ENCODE measurements at regions not wholly inside any gene's neighbourhood (a gene's known extent, or its start where the extent isn't known, plus 50 kb on each side); places are given as distances from the start of the nearest gene placed in this dataset.

- Histone ChIP-seq H3K27me3 (no peaks in the 10 kb centered on the region), H3K27ac (no peak overlapping the region), H3K36me3 (no peaks in the 10 kb centered on the region), H3K4me1 (peaks cover 0 to 13% (median 10%) of the 10 kb centered on the region in 4 donors), H3K4me3 (no peak overlapping the region), H3K9me3 (no peaks in the 10 kb centered on the region)
- TF ChIP-seq POLR2AphosphoS5 (IDR thresholded peaks at IDR 0.05) (no peak), EP300 (IDR thresholded peaks at IDR 0.05) (no peak), POLR2A (IDR thresholded peaks at IDR 0.05) (no peak), CTCF (IDR thresholded peaks at IDR 0.05) (no peak)
- 85 to 93% (median 88%) methylated on average over 14 of the region's 14 CpGs for WGBS, 5 donors
- intact Hi-C loops (cut with DNase I; ENCODE audit: low total_unique reads), result no loop called here
- no peak for DNase-seq
These were observed 52.8 kb upstream of the HNRNPU start for GRCh38 chr1:244917073-244917670.

- intact Hi-C loops (cut with DNase I; ENCODE audit: low total_unique reads), result no loop called here
- Histone ChIP-seq H3K9me3 (no peaks in the 10 kb centered on the region), H3K36me3 (no peaks in the 10 kb centered on the region), H3K4me1 (peaks cover 0 to 13% (median 10%) of the 10 kb centered on the region in 4 donors), H3K27ac (no peak overlapping the region), H3K4me3 (no peak overlapping the region), H3K27me3 (no peaks in the 10 kb centered on the region)
- TF ChIP-seq CTCF (IDR thresholded peaks at IDR 0.05) (no peak), POLR2A (IDR thresholded peaks at IDR 0.05) (no peak), POLR2AphosphoS5 (IDR thresholded peaks at IDR 0.05) (no peak), EP300 (IDR thresholded peaks at IDR 0.05) (no peak)
- 68 to 83% (median 79%) methylated on average over 7 of the region's 7 CpGs for WGBS, 5 donors
- DNase-seq, result no peak
These were observed 51.4 kb upstream of the HNRNPU start for GRCh38 chr1:244915736-244916135.

- H3K4me3 ChIP-seq, result no peak overlapping the region
- no peaks in the 10 kb centered on the region for H3K9me3 ChIP-seq
- TF ChIP-seq CTCF (IDR thresholded peaks at IDR 0.05) (no peak), POLR2AphosphoS5 (IDR thresholded peaks at IDR 0.05) (no peak), POLR2A (IDR thresholded peaks at IDR 0.05) (no peak), EP300 (IDR thresholded peaks at IDR 0.05) (no peak)
- H3K36me3 ChIP-seq, result no peaks in the 10 kb centered on the region
- no peak for DNase-seq
- 85 to 93% (median 88%) methylated on average over 4 of the region's 4 CpGs for whole genome bisulfite sequencing, 5 donors
- H3K27me3 ChIP-seq, result no peaks in the 10 kb centered on the region
- peaks cover 0 to 13% (median 10%) of the 10 kb centered on the region in 4 donors for H3K4me1 ChIP-seq
- intact Hi-C loops (cut with DNase I; ENCODE audit: low total_unique reads), result no loop called here
- H3K27ac ChIP-seq, result no peak overlapping the region
These were observed 50.4 kb upstream of the HNRNPU start for GRCh38 chr1:244914761-244915160.

Small RNA genes lying in the stretch of these regions (small RNA-seq; reads per million reads assigned to genes)
- gene RNU6-1089P, result 0 reads per million in 4 donors
- gene RNU6-947P, result 0 reads per million in 4 donors
- 0 reads per million in 4 donors for gene RNU6-999P

All from stomach (tissue), 8 donors.